Naive thymus-derived CD8-positive, alpha-beta T cell (primary cell): ENCODE measurements at regions not wholly inside any gene's neighbourhood (a gene's known extent, or its start where the extent isn't known, plus 50 kb on each side); places are given as distances from the start of the nearest gene placed in this dataset.
"Not testable (repeated sequence)": the region's sequence is repeated elsewhere in the genome, so short reads cannot be mapped to it uniquely, and the experiment has no call there.

Source experiments
- ATAC-seq, 2 donors: fragments of 150-1000 bp; cut with Tn5 transposase in 1 of 2; sonication (Bioruptor Pico), chemical (Tn5 transposase) in 1 of 2; 1 replicate in 1 of 2; 2 replicates in 1 of 2; pipeline ENCODE4 v1.10.0; 2021; ENCODE audit warnings: mild to moderate bottlenecking in 2 of 2, moderate library complexity in 2 of 2
- POLR2A ChIA-PET: fragments of 350-600 bp; sonication (Branson Sonifier 250); formaldehyde crosslinking; loops from one replicate; lab custom pipeline; 2021; ENCODE audit warnings: antibody characterized with exemption; lab: Charles Lee
- DNase-seq, 10 donors: peaks; one replicate each; pipeline versions ENCODE4 v3.0.0 to v3.0.0-alpha.2; 2020 to 2022
- H3K27ac Mint-ChIP-seq, 10 donors: one replicate each; pipeline ENCODE4 v1.8.0; 2020 to 2022; ENCODE audit warnings: mild to moderate bottlenecking in 10 of 10, mixed read lengths in 10 of 10, moderate library complexity in 4 of 10, inconsistent platforms in 1 of 10
- H3K27me3 Mint-ChIP-seq, 5 donors: one replicate each; pipeline ENCODE4 v1.8.0; 2021 to 2022; ENCODE audit warnings: mixed read lengths in 5 of 5
- H3K36me3 Mint-ChIP-seq, 3 donors: one replicate each; pipeline ENCODE4 v1.8.0; 2020 to 2022; ENCODE audit warnings: mixed read lengths in 3 of 3, mild to moderate bottlenecking in 2 of 3, inconsistent platforms in 1 of 3
- H3K4me1 Mint-ChIP-seq, 4 donors: one replicate each; pipeline ENCODE4 v1.8.0; 2021 to 2022; ENCODE audit warnings: mixed read lengths in 4 of 4
- H3K4me3 Mint-ChIP-seq, 10 donors: one replicate each; pipeline ENCODE4 v1.8.0; 2020 to 2022; ENCODE audit warnings: mild to moderate bottlenecking in 10 of 10, mixed read lengths in 10 of 10, moderate library complexity in 6 of 10, inconsistent platforms in 1 of 10
- H3K9me3 Mint-ChIP-seq, 9 donors: one replicate each; pipeline ENCODE4 v1.8.0; 2020 to 2022; ENCODE audit warnings: mixed read lengths in 9 of 9, mild to moderate bottlenecking in 3 of 9, inconsistent platforms in 1 of 9, moderate library complexity in 1 of 9

GRCh38 chr2:190005513-190005912 lies 57.0 kb downstream of the MSTN start:
- Mint-ChIP-seq H3K4me1 (no peaks in the 10 kb centered on the region), H3K9me3 (peaks cover 0 to 15% (median 0%) of the 10 kb centered on the region in 9 donors), H3K36me3 (peaks cover 0 to 4% (median 0%) of the 10 kb centered on the region in 3 donors), H3K4me3 (no peak overlapping the region), H3K27ac (no peak overlapping the region), H3K27me3 (peaks cover 4 to 12% (median 7%) of the 10 kb centered on the region in 5 donors)
- ATAC-seq: no peak
- no peak for DNase-seq
- POLR2A ChIA-PET: interaction anchor here (0.5 kb wide), 1 partner anchor 1410 kb away, joined by 3 read pairs; no protein-coding TSS in a partner anchor

DNA sequence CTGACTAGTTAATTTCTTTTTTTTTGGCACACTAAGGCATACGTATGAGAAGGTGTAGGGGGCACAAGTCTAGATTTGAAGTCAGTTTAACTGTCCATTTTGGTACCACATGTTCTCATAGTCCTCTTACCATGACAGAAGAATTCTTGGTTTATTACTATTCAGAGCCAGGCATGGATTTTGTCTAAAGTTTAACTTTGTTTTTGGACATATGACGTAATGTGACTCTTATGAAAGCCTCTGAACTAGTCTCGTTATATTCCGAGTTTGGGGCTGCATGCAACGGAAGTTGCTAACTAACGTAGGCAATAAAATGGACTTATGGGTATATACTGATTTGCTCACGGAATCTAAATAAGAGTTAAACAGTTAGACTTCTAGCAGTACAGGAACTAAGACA lies 62.9 kb downstream of the MSTN start:
- Mint-ChIP-seq H3K36me3 (peaks cover 0 to 29% (median 0%) of the 10 kb centered on the region in 3 donors), H3K4me1 (no peaks in the 10 kb centered on the region), H3K9me3 (peaks cover 11 to 67% (median 33%) of the 10 kb centered on the region in 9 donors), H3K27me3 (peaks cover 0 to 8% (median 6%) of the 10 kb centered on the region in 5 donors), H3K4me3 (no peak overlapping the region), H3K27ac (no peak overlapping the region)
- POLR2A ChIA-PET: no interaction called here
- DNase-seq (no peak), ATAC-seq (no peak)

- ATAC-seq, H3K4me1 Mint-ChIP-seq, H3K27ac Mint-ChIP-seq, DNase-seq, H3K4me3 Mint-ChIP-seq: not testable (repeated sequence)
- POLR2A ChIA-PET: interaction anchor here (0.7 kb wide), 1 partner anchor 38 kb away, joined by 4 read pairs; no protein-coding TSS in a partner anchor
- Mint-ChIP-seq H3K36me3 (peaks cover 0 to 33% (median 2%) of the 10 kb centered on the region in 3 donors), H3K9me3 (peaks cover 11 to 76% (median 35%) of the 10 kb centered on the region in 9 donors), H3K27me3 (peaks cover 0 to 13% (median 6%) of the 10 kb centered on the region in 5 donors)
Measured at GRCh38 chr2:189998665-189999064, 63.9 kb downstream of the MSTN start.

GRCh38 chr2:189997016-189997415 lies 65.5 kb downstream of the MSTN start:
- no peak for ATAC-seq
- Mint-ChIP-seq H3K36me3 (peaks cover 0 to 33% (median 2%) of the 10 kb centered on the region in 3 donors), H3K9me3 (peaks cover 13 to 78% (median 35%) of the 10 kb centered on the region in 9 donors), H3K27me3 (peaks cover 0 to 17% (median 2%) of the 10 kb centered on the region in 5 donors), H3K4me3 (no peak overlapping the region), H3K27ac (no peak overlapping the region), H3K4me1 (no peaks in the 10 kb centered on the region)
- POLR2A ChIA-PET: no interaction called here
- DNase-seq: no peak

- H3K4me3 Mint-ChIP-seq: no peak overlapping the region
- H3K27ac Mint-ChIP-seq: no peak overlapping the region
- peaks cover 13 to 69% (median 26%) of the 10 kb centered on the region in 9 donors for H3K9me3 Mint-ChIP-seq
- no peak for ATAC-seq
- POLR2A ChIA-PET: no interaction called here
- no peaks in the 10 kb centered on the region for H3K4me1 Mint-ChIP-seq
- H3K36me3 Mint-ChIP-seq: peaks cover 0 to 29% (median 2%) of the 10 kb centered on the region in 3 donors
- no peak for DNase-seq
- H3K27me3 Mint-ChIP-seq: peaks cover 0 to 13% (median 4%) of the 10 kb centered on the region in 5 donors
Measured at GRCh38 chr2:189995679-189996078, 66.8 kb downstream of the MSTN start.

- peaks cover 0 to 12% (median 3%) of the 10 kb centered on the region in 5 donors for H3K27me3 Mint-ChIP-seq
- no peak overlapping the region for H3K4me3 Mint-ChIP-seq
- DNase-seq (no peak), ATAC-seq (no peak)
- H3K9me3 Mint-ChIP-seq: peaks cover 16 to 85% (median 48%) of the 10 kb centered on the region in 9 donors
- H3K4me1 Mint-ChIP-seq: no peaks in the 10 kb centered on the region
- H3K27ac Mint-ChIP-seq: no peak overlapping the region
- POLR2A ChIA-PET: no interaction called here
- H3K36me3 Mint-ChIP-seq: peaks cover 0 to 24% (median 7%) of the 10 kb centered on the region in 3 donors
Measured at GRCh38 chr2:189982780-189983394, 79.6 kb downstream of the MSTN start.

DNA sequence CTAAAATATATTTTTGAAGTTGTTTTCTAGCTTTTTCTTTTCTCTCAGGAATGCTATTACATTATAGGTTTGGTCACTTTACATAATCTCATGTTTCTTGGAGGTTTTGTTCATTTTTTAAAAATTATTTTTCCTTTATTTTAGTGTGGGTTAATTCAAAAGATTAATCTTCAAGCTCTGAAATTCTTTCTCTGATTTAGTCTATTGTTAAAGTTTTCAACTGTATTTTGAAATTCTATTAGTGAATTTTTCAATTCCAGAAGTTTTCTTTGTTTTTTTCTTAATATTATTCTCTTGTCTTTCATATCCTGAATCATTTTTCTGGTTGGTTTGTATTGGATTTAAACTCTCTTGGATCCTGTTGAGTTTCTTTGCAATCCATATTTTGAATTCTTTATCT lies 80.4 kb downstream of the MSTN start:
- Mint-ChIP-seq H3K4me3 (no peak overlapping the region), H3K27me3 (peaks cover 0 to 8% (median 3%) of the 10 kb centered on the region in 5 donors), H3K27ac (no peak overlapping the region), H3K4me1 (no peaks in the 10 kb centered on the region), H3K9me3 (peaks cover 13 to 82% (median 42%) of the 10 kb centered on the region in 9 donors), H3K36me3 (peaks cover 0 to 32% (median 7%) of the 10 kb centered on the region in 3 donors)
- no peak for ATAC-seq
- POLR2A ChIA-PET: no interaction called here
- no peak for DNase-seq

DNA sequence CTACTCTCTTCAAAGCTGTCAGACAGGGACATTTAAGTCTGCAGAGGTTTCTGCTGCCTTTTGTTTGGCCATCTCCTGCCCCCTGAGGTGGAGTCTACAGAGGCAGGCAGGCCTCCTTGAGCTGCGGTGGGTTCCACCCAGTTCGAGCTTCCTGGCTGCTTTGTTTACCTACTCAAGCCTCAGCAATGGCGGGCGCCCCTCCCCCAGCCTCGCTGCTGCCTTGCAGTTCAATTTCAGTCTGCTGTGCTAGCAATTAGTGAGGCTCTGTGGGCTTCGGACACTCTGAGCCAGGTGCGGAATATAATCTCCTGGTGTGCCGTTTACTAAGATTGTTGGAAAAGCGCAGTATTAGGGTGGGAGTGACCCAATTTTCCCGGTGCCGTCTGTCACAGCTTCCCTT lies 86.0 kb downstream of the MSTN start:
- Mint-ChIP-seq H3K9me3 (peaks cover 0 to 48% (median 17%) of the 10 kb centered on the region in 9 donors), H3K27me3 (peaks cover 1 to 13% (median 10%) of the 10 kb centered on the region in 5 donors), H3K36me3 (peaks cover 0 to 21% (median 0%) of the 10 kb centered on the region in 3 donors)
- ATAC-seq, H3K4me3 Mint-ChIP-seq, H3K27ac Mint-ChIP-seq, H3K4me1 Mint-ChIP-seq, POLR2A ChIA-PET, DNase-seq: not testable (repeated sequence)

DNA sequence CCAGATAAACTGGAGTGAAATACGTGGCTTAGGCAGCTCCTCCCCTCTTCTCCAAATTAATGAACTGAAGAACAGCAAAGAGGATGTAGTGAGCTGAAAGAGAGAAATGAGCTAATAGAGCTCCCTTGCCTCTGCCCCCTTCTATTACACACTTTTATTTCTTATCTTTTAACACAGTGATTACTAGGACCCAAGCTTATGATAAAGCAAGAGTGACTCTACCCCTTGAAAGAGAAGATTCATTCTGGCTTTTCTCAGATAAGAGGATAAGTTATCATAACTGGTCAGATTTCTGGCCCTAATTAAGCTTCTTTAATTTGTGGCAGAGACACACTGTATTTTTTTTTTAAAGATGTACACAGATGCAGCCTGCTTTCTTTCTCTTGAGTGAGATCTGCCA lies 102.2 kb downstream of the MSTN start:
- ATAC-seq (no peak), DNase-seq (no peak)
- peaks cover 0 to 4% (median 0%) of the 10 kb centered on the region in 9 donors for H3K9me3 Mint-ChIP-seq
- H3K36me3 Mint-ChIP-seq: no peaks in the 10 kb centered on the region
- H3K27ac Mint-ChIP-seq: no peak overlapping the region
- POLR2A ChIA-PET: interaction anchor here (0.6 kb wide), 1 partner anchor 38 kb away, joined by 4 read pairs; no protein-coding TSS in a partner anchor
- H3K4me1 Mint-ChIP-seq: no peaks in the 10 kb centered on the region
- no peak overlapping the region for H3K4me3 Mint-ChIP-seq
- peaks cover 0 to 7% (median 3%) of the 10 kb centered on the region in 5 donors for H3K27me3 Mint-ChIP-seq

- Mint-ChIP-seq H3K36me3 (no peaks in the 10 kb centered on the region), H3K27me3 (peaks cover 0 to 7% (median 3%) of the 10 kb centered on the region in 5 donors), H3K9me3 (no peaks in the 10 kb centered on the region), H3K4me3 (no peak overlapping the region), H3K27ac (no peak overlapping the region), H3K4me1 (peaks cover 0 to 5% (median 2%) of the 10 kb centered on the region in 4 donors)
- ATAC-seq: no peak
- DNase-seq: no peak
- POLR2A ChIA-PET: no interaction called here
Measured at GRCh38 chr2:189959450-189959849, 103.1 kb downstream of the MSTN start.

- Mint-ChIP-seq H3K36me3 (no peaks in the 10 kb centered on the region), H3K27me3 (peaks cover 0 to 8% (median 0%) of the 10 kb centered on the region in 5 donors), H3K9me3 (no peaks in the 10 kb centered on the region), H3K4me1 (peaks cover 0 to 17% (median 2%) of the 10 kb centered on the region in 4 donors), H3K4me3 (no peak overlapping the region), H3K27ac (no peak overlapping the region)
- no peak for ATAC-seq
- POLR2A ChIA-PET: no interaction called here
- DNase-seq: no peak
Measured at GRCh38 chr2:189954989-189955388, 107.5 kb downstream of the MSTN start.

- no peak for DNase-seq
- Mint-ChIP-seq H3K27ac (peak overlapping the region in 2 of 10 donors; percentile 39 to 67), H3K4me1 (peaks cover 0 to 17% (median 2%) of the 10 kb centered on the region in 4 donors), H3K27me3 (peaks cover 0 to 6% (median 0%) of the 10 kb centered on the region in 5 donors), H3K36me3 (no peaks in the 10 kb centered on the region), H3K9me3 (no peaks in the 10 kb centered on the region), H3K4me3 (peak overlapping the region in 1 of 10 donors; percentile 29)
- POLR2A ChIA-PET: no interaction called here
- ATAC-seq: no peak
Measured at GRCh38 chr2:189952536-189953109, 109.9 kb downstream of the MSTN start.
